SK-N-SH (cell line): ENCODE measurements at regions not wholly inside any gene's neighbourhood (a gene's known extent, or its start where the extent isn't known, plus 50 kb on each side); places are given as distances from the start of the nearest gene placed in this dataset.

Experiments
- CTCF ChIA-PET: fragments of 300-600, 350-600 bp; formaldehyde crosslinking; extraction: SDS; loops from one replicate; lab custom pipeline; 2021; lab: Yijun Ruan, JAX
- POLR2A ChIA-PET: fragments of 350-600 bp; sonication (Branson Sonifier 250); formaldehyde crosslinking; extraction: SDS; loops from one replicate; lab custom pipeline; 2020; ENCODE audit warnings: antibody characterized with exemption, inconsistent platforms; lab: Yijun Ruan, JAX
- DNase-seq: peaks from one replicate; pipeline ENCODE4 v3.0.0; 2012
- H2AFZ ChIP-seq: fragments of 200-600 bp; sonication (generic); 2 replicates; pipeline ENCODE4 v1.8.1; 2016; ENCODE audit warnings: antibody characterized with exemption, mild to moderate bottlenecking, low read depth
- H3F3A ChIP-seq: fragments of 200-600 bp; sonication (generic); replicated peaks from 2 replicates; pipeline ENCODE3; 2016; ENCODE audit warnings: antibody characterized with exemption, mild to moderate bottlenecking; ENCODE audit not compliant: insufficient read depth
- H3K27ac ChIP-seq, 2 experiments: fragments of 200-500 bp in 1 of 2; fragments of 200-600 bp in 1 of 2; sonication (Bioruptor generic) in 1 of 2; sonication (generic), shearing (Covaris generic) in 1 of 2; 2 replicates each; pipeline versions ENCODE4 v1.5.1 to v1.6.1; 2014 to 2016; ENCODE audit warnings: low read depth in 2 of 2, inconsistent platforms in 1 of 2, low read length in 1 of 2, mild to moderate bottlenecking in 1 of 2, mixed read lengths in 1 of 2
- H3K27me3 ChIP-seq: fragments of 200-600 bp; sonication (generic), shearing (Covaris generic); 2 replicates; pipeline ENCODE4 v1.6.1; 2016; ENCODE audit warnings: mixed run types; ENCODE audit not compliant: insufficient read depth
- H3K36me3 ChIP-seq, 2 experiments: fragments of 200-500 bp in 1 of 2; fragments of 200-600 bp in 1 of 2; sonication (Bioruptor generic) in 1 of 2; sonication (generic) in 1 of 2; replicated peaks in 1 of 2; 2 replicates each; pipeline versions ENCODE3 to v1.5.1; 2014 to 2016; ENCODE audit warnings: low read length in 1 of 2, mild to moderate bottlenecking in 1 of 2; ENCODE audit not compliant: insufficient read depth in 2 of 2, control insufficient read depth in 1 of 2
- H3K4me1 ChIP-seq, 2 experiments: fragments of 200-500 bp in 1 of 2; fragments of 200-600 bp in 1 of 2; sonication (Bioruptor generic) in 1 of 2; sonication (generic), shearing (Covaris generic) in 1 of 2; 2 replicates each; pipeline versions ENCODE4 v1.5.1 to v1.6.1; 2014 to 2016; ENCODE audit warnings: low read depth in 1 of 2, low read length in 1 of 2, mixed run types in 1 of 2; ENCODE audit not compliant: insufficient read depth in 2 of 2, control insufficient read depth in 1 of 2
- H3K4me2 ChIP-seq: fragments of 200-600 bp; sonication (generic), shearing (Covaris generic); 2 replicates; pipeline ENCODE4 v1.6.1; 2017; ENCODE audit warnings: mixed run types
- H3K4me3 ChIP-seq, 2 experiments: fragments of 200-500 bp in 1 of 2; fragments of 200-600 bp in 1 of 2; sonication (Bioruptor generic) in 1 of 2; sonication (generic), shearing (Covaris generic) in 1 of 2; 2 replicates each; pipeline versions ENCODE4 v1.5.1 to v1.8.1; 2014 to 2016; ENCODE audit warnings: low read depth in 2 of 2, inconsistent platforms in 1 of 2, low read length in 1 of 2, mild to moderate bottlenecking in 1 of 2, mixed read lengths in 1 of 2, moderate library complexity in 1 of 2
- H3K79me2 ChIP-seq: fragments of 200-600 bp; sonication (generic); 2 replicates; pipeline ENCODE4 v1.8.1; 2017; ENCODE audit warnings: mild to moderate bottlenecking; ENCODE audit not compliant: insufficient read depth
- H3K9ac ChIP-seq: fragments of 200-600 bp; sonication (generic); 2 replicates; pipeline ENCODE4 v1.6.1; 2017; ENCODE audit warnings: mixed run types
- H3K9me2 ChIP-seq: fragments of 200-600 bp; sonication (generic); 2 replicates; pipeline ENCODE4 v1.6.1; 2017; ENCODE audit warnings: mixed run types
- H3K9me3 ChIP-seq: fragments of 200-600 bp; sonication (generic); 2 replicates; pipeline ENCODE4 v1.6.1; 2017; ENCODE audit warnings: mixed run types, mild to moderate bottlenecking, moderate library complexity
- H4K20me1 ChIP-seq: fragments of 200-600 bp; sonication (generic); 2 replicates; pipeline ENCODE4 v1.6.1; 2017; ENCODE audit warnings: mild to moderate bottlenecking, mixed run types; ENCODE audit not compliant: insufficient read depth
- CHD2 ChIP-seq: fragments of 150-350 bp; IDR thresholded peaks from 2 replicates; pipeline ENCODE4 v1.6.1; 2018; ENCODE audit warnings: low read length; ENCODE audit not compliant: partially characterized antibody
- ELF1 ChIP-seq: IDR thresholded peaks from 2 replicates; pipeline ENCODE4 v1.4.0; 2012
- EP300 ChIP-seq, 2 experiments: IDR thresholded peaks; 2 replicates each; pipeline versions ENCODE4 v1.4.0 to v1.6.1; 2012; ENCODE audit warnings: borderline replicate concordance in 1 of 2, low read depth in 1 of 2, low read length in 1 of 2
- EZH2phosphoT487 ChIP-seq: fragments of 200-600 bp; sonication (generic); IDR thresholded peaks from 2 replicates; pipeline ENCODE4 v1.6.1; 2017; ENCODE audit warnings: low read depth, mixed run types, mild to moderate bottlenecking, antibody characterized with exemption, moderate library complexity, borderline replicate concordance
- FOSL2 ChIP-seq: IDR thresholded peaks from 2 replicates; pipeline ENCODE4 v1.4.0; 2012; ENCODE audit warnings: low read depth, mild to moderate bottlenecking, moderate library complexity, borderline replicate concordance
- FOXJ3 ChIP-seq: sonication (generic); formaldehyde crosslinking; IDR thresholded peaks from 2 replicates; pipeline ENCODE4 v1.5.1; 2020; ENCODE audit warnings: mild to moderate bottlenecking, missing genetic modification reagents
- GABPA ChIP-seq: IDR thresholded peaks from 2 replicates; pipeline ENCODE4 v1.4.0; 2012; ENCODE audit warnings: low read depth, mild to moderate bottlenecking
- MEF2A ChIP-seq: IDR thresholded peaks from 2 replicates; pipeline ENCODE4 v1.4.0; 2012; ENCODE audit warnings: low read depth, borderline replicate concordance
- NFIC ChIP-seq: IDR thresholded peaks from 2 replicates; pipeline ENCODE4 v1.4.0; 2012; ENCODE audit warnings: borderline replicate concordance
- NRF1 ChIP-seq: IDR thresholded peaks from 2 replicates; pipeline ENCODE4 v1.6.1; 2012; ENCODE audit warnings: low read depth, mild to moderate bottlenecking, low read length
- POLR2AphosphoS5 ChIP-seq: IDR thresholded peaks from 2 replicates; pipeline ENCODE4 v1.6.1; 2012; ENCODE audit warnings: low read depth, low read length
- RAD21 ChIP-seq: IDR thresholded peaks from 2 replicates; pipeline ENCODE4 v1.6.1; 2012; ENCODE audit warnings: mild to moderate bottlenecking, low read length
- RCOR1 ChIP-seq: fragments of 150-350 bp; IDR thresholded peaks from 2 replicates; pipeline ENCODE4 v1.6.1; 2017; ENCODE audit warnings: antibody characterized with exemption, low read length
- REST ChIP-seq: IDR thresholded peaks from 2 replicates; pipeline ENCODE4 v1.6.1; 2012; ENCODE audit warnings: mild to moderate bottlenecking, low read depth, low read length, moderate library complexity
- RFX5 ChIP-seq: IDR thresholded peaks from 2 replicates; pipeline ENCODE4 v1.6.1; 2012; ENCODE audit warnings: mild to moderate bottlenecking, improper control_type of control experiment, low read length
- SIN3A ChIP-seq: IDR thresholded peaks from 2 replicates; pipeline ENCODE4 v1.6.1; 2012; ENCODE audit warnings: low read depth, mild to moderate bottlenecking, low read length, moderate library complexity, borderline replicate concordance
- TAF1 ChIP-seq: IDR thresholded peaks from 2 replicates; pipeline ENCODE4 v1.6.1; 2012; ENCODE audit warnings: low read depth, mild to moderate bottlenecking, low read length, moderate library complexity, borderline replicate concordance
- TCF12 ChIP-seq: IDR thresholded peaks from 2 replicates; pipeline ENCODE4 v1.4.0; 2012
- USF2 ChIP-seq: fragments of 150-350 bp; IDR thresholded peaks from 2 replicates; pipeline ENCODE4 v1.6.1; 2017; ENCODE audit warnings: antibody characterized with exemption, low read length, low read depth, borderline replicate concordance
- YY1 ChIP-seq: IDR thresholded peaks from 2 replicates; pipeline ENCODE4 v1.4.0; 2012; ENCODE audit warnings: low read depth, mild to moderate bottlenecking
- WGBS: methylation state at CpG from one replicate; pipeline ENCODE4 v1.1.6; 2017; ENCODE audit warnings: low lambda C conversion rate; 5-methylcytosine and 5-hydroxymethylcytosine counted together

- Histone ChIP-seq H3K9ac (no peak overlapping the region), H3K79me2 (no peaks in the 10 kb centered on the region), H3F3A (no peaks in the 10 kb centered on the region), H3K4me2 (no peak overlapping the region), H2AFZ (no peak overlapping the region), H3K27me3 (no peaks in the 10 kb centered on the region), H3K4me3 (no peak overlapping the region), H3K9me2 (no peaks in the 10 kb centered on the region), H3K36me3 (no peaks in the 10 kb centered on the region), H3K9me3 (no peaks in the 10 kb centered on the region), H3K27ac (peak overlapping the region in 1 of 2 experiments; percentile 92; a peak in 2 of 4 replicates), H4K20me1 (no peaks in the 10 kb centered on the region), H3K4me1 (peaks cover 14 to 25% of the 10 kb centered on the region in 2 experiments; a peak in 3 of 4 replicates)
- TF ChIP-seq USF2: no peak
- no peak for TF ChIP-seq YY1
- no peak for TF ChIP-seq TAF1
- no peak for TF ChIP-seq TCF12
- TF ChIP-seq FOXJ3 (CRISPR knock-in tag): no peak
- TF ChIP-seq RAD21: no peak
- no peak for TF ChIP-seq POLR2AphosphoS5
- TF ChIP-seq RFX5: no peak
- no peak for TF ChIP-seq GABPA
- no peak for TF ChIP-seq ELF1
- TF ChIP-seq REST: no peak
- TF ChIP-seq NRF1: no peak
- no peak for TF ChIP-seq EP300 (IDR thresholded peaks at IDR 0.05; ENCODE audit: borderline replicate concordance in 1 of 2, low read depth in 1 of 2, low read length in 1 of 2)
- no peak for TF ChIP-seq MEF2A
- no peak for TF ChIP-seq EZH2phosphoT487
- TF ChIP-seq NFIC: no peak
- no peak for TF ChIP-seq SIN3A
- TF ChIP-seq FOSL2: no peak
- TF ChIP-seq CHD2: no peak
- TF ChIP-seq RCOR1: no peak
- DNase-seq: no peak
- ChIA-PET POLR2A (no interaction called here), CTCF (interaction anchor here (2.6 kb wide), 1 partner anchor 14 kb away, joined by 10 read pairs; no protein-coding TSS in a partner anchor)
- 65% methylated on average over 4 of the region's 4 CpGs for WGBS
Measured at GRCh38 chr1:96978901-96979300, 257.3 kb downstream of the PTBP2 start.
